Ishikawa (cell line): ENCODE measurements at regions not wholly inside any gene's neighbourhood (a gene's known extent, or its start where the extent isn't known, plus 50 kb on each side); places are given as distances from the start of the nearest gene placed in this dataset.

Experiments
- CEBPB ChIP-seq: IDR thresholded peaks from 2 replicates; pipeline ENCODE4 v1.6.1; 2012
- CREB1 ChIP-seq: IDR thresholded peaks from 2 replicates; pipeline ENCODE4 v1.6.1; 2012; ENCODE audit warnings: low read depth
- EGR1 ChIP-seq: IDR thresholded peaks from 2 replicates; pipeline ENCODE4 v1.6.1; 2012
- EP300 ChIP-seq: IDR thresholded peaks from 2 replicates; pipeline ENCODE4 v1.6.1; 2012; ENCODE audit warnings: borderline replicate concordance
- MAX ChIP-seq: IDR thresholded peaks from 2 replicates; pipeline ENCODE4 v1.6.1; 2012
- RAD21 ChIP-seq: IDR thresholded peaks from 2 replicates; pipeline ENCODE4 v1.6.1; 2012; ENCODE audit warnings: low read depth
- REST ChIP-seq: IDR thresholded peaks from 2 replicates; pipeline ENCODE4 v1.6.1; 2012; ENCODE audit warnings: low read depth, mild to moderate bottlenecking
- TAF1 ChIP-seq: IDR thresholded peaks from 2 replicates; pipeline ENCODE4 v1.6.1; 2012; ENCODE audit warnings: low read depth, mild to moderate bottlenecking
- TEAD4 ChIP-seq: IDR thresholded peaks from 2 replicates; pipeline ENCODE4 v1.6.1; 2012
- YY1 ChIP-seq: IDR thresholded peaks from 2 replicates; pipeline ENCODE4 v1.6.1; 2012; ENCODE audit warnings: low read depth
- ZBTB7A ChIP-seq: IDR thresholded peaks from 2 replicates; pipeline ENCODE4 v1.6.1; 2012; ENCODE audit warnings: low read depth

- no peak for TF ChIP-seq EGR1
- TF ChIP-seq TEAD4, result no peak
- TF ChIP-seq EP300, result no peak
- no peak for TF ChIP-seq CREB1
- no peak for TF ChIP-seq CEBPB
- TF ChIP-seq REST, result no peak
- no peak for TF ChIP-seq YY1
- TF ChIP-seq TAF1, result no peak
- TF ChIP-seq MAX, result no peak
- TF ChIP-seq RAD21, result no peak
- TF ChIP-seq ZBTB7A, result no peak
Observed at GRCh38 chr4:72665171-72665968, 96.3 kb upstream of the ADAMTS3 start.
